C4-2B (cell line): ENCODE measurements at regions not wholly inside any gene's neighbourhood (a gene's known extent, or its start where the extent isn't known, plus 50 kb on each side); places are given as distances from the start of the nearest gene placed in this dataset.

Experiments
- H3K27ac ChIP-seq: fragments of 450-650 bp; 2 replicates; pipeline ENCODE4 v1.5.1; 2017
- CTCF ChIP-seq: fragments of 450-650 bp; conservative IDR thresholded peaks from 2 replicates; pipeline ENCODE4 v1.5.1; 2017; ENCODE audit warnings: mild to moderate bottlenecking
- ZFX ChIP-seq: fragments of 450-650 bp; IDR thresholded peaks from 2 replicates; pipeline ENCODE4 v1.6.1; 2017

- TF ChIP-seq ZFX, result no peak
- no peak for TF ChIP-seq CTCF
- H3K27ac ChIP-seq, result no peak overlapping the region
Observed at GRCh38 chr2:45123521-45124191, 114.4 kb upstream of the SIX2 start.

- TF ChIP-seq ZFX (no peak), CTCF (no peak)
- no peak overlapping the region for H3K27ac ChIP-seq
Observed at GRCh38 chr2:45123065-45123464, 113.8 kb upstream of the SIX2 start.

- TF ChIP-seq CTCF, result no peak
- TF ChIP-seq ZFX, result no peak
- no peak overlapping the region for H3K27ac ChIP-seq
Observed at GRCh38 chr2:45121236-45121927, 112.1 kb upstream of the SIX2 start.

- TF ChIP-seq ZFX (no peak), CTCF (no peak)
- no peak overlapping the region for H3K27ac ChIP-seq
Observed at GRCh38 chr2:45120546-45120945, 111.3 kb upstream of the SIX2 start.

GRCh38 chr2:45119855-45120254, 110.6 kb upstream of the SIX2 start:
- TF ChIP-seq ZFX (no peak), CTCF (no peak)
- no peak overlapping the region for H3K27ac ChIP-seq

- TF ChIP-seq ZFX, result no peak
- TF ChIP-seq CTCF, result no peak
- no peak overlapping the region for H3K27ac ChIP-seq
Observed at GRCh38 chr2:45119038-45119437, 109.8 kb upstream of the SIX2 start.

GRCh38 chr2:45117383-45117782, 108.1 kb upstream of the SIX2 start:
- no peak overlapping the region for H3K27ac ChIP-seq
- TF ChIP-seq ZFX, result no peak
- no peak for TF ChIP-seq CTCF
